OCI-LY3 (cell line): ENCODE measurements at regions not wholly inside any gene's neighbourhood (a gene's known extent, or its start where the extent isn't known, plus 50 kb on each side); places are given as distances from the start of the nearest gene placed in this dataset.

Source experiments
- CTCF ChIP-seq: fragments of 200-600, 300-600 bp; sonication (generic); IDR thresholded peaks from 2 replicates; pipeline ENCODE4 v1.5.1; 2014; ENCODE audit warnings: antibody characterized with exemption, low read length, low read depth
- EZH2phosphoT487 ChIP-seq: fragments of 200-600 bp; shearing (Covaris generic); IDR thresholded peaks from 2 replicates; pipeline ENCODE4 v1.6.1; 2018; ENCODE audit warnings: antibody characterized with exemption, mixed run types, low read depth

GRCh38 chr2:188752311-188752710 lies 221.9 kb upstream of the COL3A1 start:
- no peak for TF ChIP-seq CTCF
- no peak for TF ChIP-seq EZH2phosphoT487
